ENCODE measurements at regions not wholly inside any gene's neighbourhood (a gene's known extent, or its start where the extent isn't known, plus 50 kb on each side); places are given as distances from the start of the nearest gene placed in this dataset.

DNA sequence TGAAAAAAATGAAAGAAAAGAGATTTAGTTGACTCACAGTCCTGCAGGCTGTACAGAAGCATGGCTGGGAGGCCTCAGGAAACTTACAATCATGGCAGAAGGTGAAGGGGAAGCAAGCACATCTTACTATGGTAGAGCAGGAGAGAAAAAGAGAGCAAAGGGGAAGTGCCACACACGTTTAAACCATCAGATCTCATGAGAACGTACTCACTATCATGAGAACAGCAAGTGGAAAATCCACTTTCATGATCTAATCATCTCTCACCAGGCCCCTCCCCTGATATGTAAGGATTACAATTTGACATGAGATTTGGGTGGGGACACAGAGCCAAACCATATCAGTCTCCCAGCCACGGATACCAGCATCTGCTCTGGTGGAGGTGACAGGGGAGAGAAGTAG lies 50.8 kb upstream of the CPOX start:
- no peaks in the 10 kb centered on the region for H4K20me1 ChIP-seq (ENCODE audit: low read depth)
- no peaks in the 10 kb centered on the region for H3F3A ChIP-seq (ENCODE audit: low read depth)
- Mint-ChIP-seq H3K27ac (no peak overlapping the region), H3K9me3 (peaks cover 7% of the 10 kb centered on the region), H3K27me3 (ENCODE audit: insufficient read depth, low read depth) (no peaks in the 10 kb centered on the region), H3K4me3 (no peak overlapping the region), H3K36me3 (no peaks in the 10 kb centered on the region), H3K4me1 (no peaks in the 10 kb centered on the region)
- no peak overlapping the region for H3K4me3 ChIP-seq
- H2AFZ ChIP-seq (replicated peaks) = no peak overlapping the region
- H3K27ac ChIP-seq = no peak overlapping the region
- H3K79me2 ChIP-seq (ENCODE audit: low read depth) = no peaks in the 10 kb centered on the region
- no peaks in the 10 kb centered on the region for H3K36me3 ChIP-seq
- no peaks in the 10 kb centered on the region for H3K4me1 ChIP-seq
- no peaks in the 10 kb centered on the region for H3K9me3 ChIP-seq (ENCODE audit: low read depth)
- TF ChIP-seq EZH2 (IDR thresholded peaks at IDR 0.05) = no peak
- no peak for TF ChIP-seq EZH2phosphoT487 (IDR thresholded peaks at IDR 0.05)
- TF ChIP-seq, protein P1, sequence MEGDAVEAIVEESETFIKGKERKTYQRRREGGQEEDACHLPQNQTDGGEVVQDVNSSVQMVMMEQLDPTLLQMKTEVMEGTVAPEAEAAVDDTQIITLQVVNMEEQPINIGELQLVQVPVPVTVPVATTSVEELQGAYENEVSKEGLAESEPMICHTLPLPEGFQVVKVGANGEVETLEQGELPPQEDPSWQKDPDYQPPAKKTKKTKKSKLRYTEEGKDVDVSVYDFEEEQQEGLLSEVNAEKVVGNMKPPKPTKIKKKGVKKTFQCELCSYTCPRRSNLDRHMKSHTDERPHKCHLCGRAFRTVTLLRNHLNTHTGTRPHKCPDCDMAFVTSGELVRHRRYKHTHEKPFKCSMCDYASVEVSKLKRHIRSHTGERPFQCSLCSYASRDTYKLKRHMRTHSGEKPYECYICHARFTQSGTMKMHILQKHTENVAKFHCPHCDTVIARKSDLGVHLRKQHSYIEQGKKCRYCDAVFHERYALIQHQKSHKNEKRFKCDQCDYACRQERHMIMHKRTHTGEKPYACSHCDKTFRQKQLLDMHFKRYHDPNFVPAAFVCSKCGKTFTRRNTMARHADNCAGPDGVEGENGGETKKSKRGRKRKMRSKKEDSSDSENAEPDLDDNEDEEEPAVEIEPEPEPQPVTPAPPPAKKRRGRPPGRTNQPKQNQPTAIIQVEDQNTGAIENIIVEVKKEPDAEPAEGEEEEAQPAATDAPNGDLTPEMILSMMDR (IDR thresholded peaks at IDR 0.05) = no peak
- H3K27me3 ChIP-seq = no peaks in the 10 kb centered on the region
- no peak overlapping the region for H3K4me2 ChIP-seq
- H3K9ac ChIP-seq = no peak overlapping the region
- DNase-seq (ENCODE audit: low spot score) = no peak

DNA sequence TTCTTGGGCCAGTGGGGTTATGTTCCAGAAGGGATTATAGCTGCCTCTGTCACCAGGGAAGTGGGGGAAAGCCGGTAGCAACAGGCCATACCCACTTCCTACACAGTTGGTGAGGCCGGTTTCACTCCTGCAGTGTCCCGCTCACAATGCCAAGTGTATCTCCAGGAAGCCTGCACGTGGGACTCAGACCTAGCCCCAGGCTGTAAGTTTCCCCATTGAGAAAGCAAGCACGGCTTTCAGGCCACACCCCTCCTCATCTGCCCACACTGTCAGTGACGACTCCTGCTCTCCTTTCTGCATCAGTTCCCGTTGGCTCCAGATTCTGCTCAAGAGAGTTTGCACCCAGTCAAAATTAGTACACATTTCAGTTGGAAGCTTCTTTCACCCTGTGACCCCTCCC lies 51.6 kb upstream of the CPOX start:
- Histone ChIP-seq H2AFZ (replicated peaks) (no peak overlapping the region), H3K4me3 (no peak overlapping the region), H3K79me2 (ENCODE audit: low read depth) (no peaks in the 10 kb centered on the region), H3K27ac (no peak overlapping the region), H3K36me3 (no peaks in the 10 kb centered on the region), H3K4me2 (no peak overlapping the region), H4K20me1 (ENCODE audit: low read depth) (no peaks in the 10 kb centered on the region), H3F3A (ENCODE audit: low read depth) (no peaks in the 10 kb centered on the region), H3K27me3 (no peaks in the 10 kb centered on the region), H3K4me1 (no peaks in the 10 kb centered on the region), H3K9ac (no peak overlapping the region), H3K9me3 (ENCODE audit: low read depth) (no peaks in the 10 kb centered on the region)
- peaks cover 4% of the 10 kb centered on the region for H3K9me3 Mint-ChIP-seq
- no peaks in the 10 kb centered on the region for H3K36me3 Mint-ChIP-seq
- H3K4me3 Mint-ChIP-seq = no peak overlapping the region
- no peak overlapping the region for H3K27ac Mint-ChIP-seq
- H3K4me1 Mint-ChIP-seq = no peaks in the 10 kb centered on the region
- no peak for DNase-seq (ENCODE audit: low spot score)
- no peaks in the 10 kb centered on the region for H3K27me3 Mint-ChIP-seq (ENCODE audit: insufficient read depth, low read depth)
- TF ChIP-seq EZH2phosphoT487 (IDR thresholded peaks at IDR 0.05) (no peak), EZH2 (IDR thresholded peaks at IDR 0.05) (no peak)
- TF ChIP-seq, protein P1 (IDR thresholded peaks at IDR 0.05) = no peak

DNA sequence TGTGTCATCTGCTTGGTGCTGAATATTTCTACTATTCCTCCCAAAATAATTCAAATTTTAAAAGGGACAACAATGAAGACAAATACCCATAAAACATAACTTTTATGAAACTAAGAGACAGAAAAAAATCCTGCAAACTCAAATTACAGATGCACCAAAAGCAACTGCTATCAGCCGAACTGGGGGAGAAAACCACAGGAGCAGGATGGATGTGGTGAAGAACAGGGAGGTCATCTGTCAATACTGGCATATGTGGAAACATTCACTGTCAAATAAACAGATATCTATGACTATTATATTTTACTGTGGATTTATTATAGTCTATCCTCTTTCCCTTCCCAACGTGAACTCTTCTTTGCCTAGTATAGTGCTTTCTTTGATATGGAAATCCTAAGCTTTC lies 53.3 kb upstream of the CPOX start:
- no peaks in the 10 kb centered on the region for H3K36me3 ChIP-seq
- Mint-ChIP-seq H3K36me3 (no peaks in the 10 kb centered on the region), H3K27ac (no peak overlapping the region), H3K4me3 (no peak overlapping the region), H3K27me3 (ENCODE audit: insufficient read depth, low read depth) (no peaks in the 10 kb centered on the region), H3K4me1 (no peaks in the 10 kb centered on the region), H3K9me3 (peaks cover 2% of the 10 kb centered on the region)
- no peak overlapping the region for H3K27ac ChIP-seq
- DNase-seq (ENCODE audit: low spot score) = no peak
- no peak for TF ChIP-seq EZH2 (IDR thresholded peaks at IDR 0.05)
- H3K4me2 ChIP-seq = no peak overlapping the region
- H3K4me3 ChIP-seq = no peak overlapping the region
- H4K20me1 ChIP-seq (ENCODE audit: low read depth) = no peaks in the 10 kb centered on the region
- H3K9ac ChIP-seq = no peak overlapping the region
- no peaks in the 10 kb centered on the region for H3K27me3 ChIP-seq
- H3F3A ChIP-seq (ENCODE audit: low read depth) = no peaks in the 10 kb centered on the region
- H3K9me3 ChIP-seq (ENCODE audit: low read depth) = no peaks in the 10 kb centered on the region
- no peaks in the 10 kb centered on the region for H3K4me1 ChIP-seq
- H3K79me2 ChIP-seq (ENCODE audit: low read depth) = no peaks in the 10 kb centered on the region
- H2AFZ ChIP-seq (replicated peaks) = no peak overlapping the region

DNA sequence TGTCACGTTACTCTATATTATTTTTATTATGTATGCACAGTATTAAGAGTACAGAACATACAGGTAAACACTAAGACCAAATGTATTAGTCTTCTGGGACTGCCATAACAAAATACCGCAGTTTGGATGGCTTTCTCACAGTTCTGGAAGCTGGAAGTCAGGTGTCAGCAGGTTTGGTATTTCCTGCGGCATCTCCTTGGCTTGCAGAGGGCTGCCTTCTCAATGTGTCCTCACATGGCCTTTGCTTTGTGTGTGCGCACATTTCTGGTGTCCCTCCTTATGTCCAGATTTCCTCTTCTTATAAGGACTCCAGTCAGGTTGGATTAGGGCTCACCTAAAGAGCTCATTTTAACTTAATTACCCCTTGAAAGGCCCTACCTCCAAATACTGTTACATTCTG lies 53.8 kb upstream of the CPOX start:
- Histone ChIP-seq H3K4me2 (no peak overlapping the region), H3K27ac (no peak overlapping the region), H4K20me1 (ENCODE audit: low read depth) (no peaks in the 10 kb centered on the region), H3F3A (ENCODE audit: low read depth) (no peaks in the 10 kb centered on the region), H3K9me3 (ENCODE audit: low read depth) (no peaks in the 10 kb centered on the region), H3K9ac (no peak overlapping the region), H3K36me3 (no peaks in the 10 kb centered on the region), H3K27me3 (no peaks in the 10 kb centered on the region), H2AFZ (replicated peaks) (no peak overlapping the region), H3K79me2 (ENCODE audit: low read depth) (no peaks in the 10 kb centered on the region), H3K4me1 (no peaks in the 10 kb centered on the region), H3K4me3 (no peak overlapping the region)
- Mint-ChIP-seq H3K27me3 (ENCODE audit: insufficient read depth, low read depth) (no peaks in the 10 kb centered on the region), H3K9me3 (no peaks in the 10 kb centered on the region), H3K4me3 (no peak overlapping the region), H3K27ac (no peak overlapping the region), H3K36me3 (no peaks in the 10 kb centered on the region), H3K4me1 (no peaks in the 10 kb centered on the region)
- DNase-seq (ENCODE audit: low spot score) = no peak
- no peak for TF ChIP-seq EZH2 (IDR thresholded peaks at IDR 0.05)
- no peak for TF ChIP-seq EZH2phosphoT487 (IDR thresholded peaks at IDR 0.05)
- TF ChIP-seq, protein P1 (IDR thresholded peaks at IDR 0.05) = no peak
